ENCODE measurements at regions not wholly inside any gene's neighbourhood (a gene's known extent, or its start where the extent isn't known, plus 50 kb on each side); places are given as distances from the start of the nearest gene placed in this dataset.

DNA sequence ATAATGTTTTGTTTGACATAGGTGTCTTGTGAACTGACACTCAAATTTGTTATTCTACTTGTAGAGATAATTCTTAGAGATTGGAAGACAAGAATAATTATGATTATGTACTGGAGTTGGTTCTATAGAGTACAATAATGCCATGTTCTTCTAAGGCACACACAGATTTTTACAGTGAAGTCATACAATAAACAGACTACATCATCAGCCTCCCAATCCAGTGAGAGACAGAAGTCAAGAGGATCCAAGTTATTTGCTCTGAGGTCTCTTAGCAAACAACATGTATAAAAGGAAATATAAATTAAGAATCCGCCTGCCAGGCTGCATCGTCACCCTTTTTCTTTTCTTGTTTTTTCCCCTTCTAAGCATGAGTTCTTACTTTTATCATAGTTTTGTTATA is 613.5 kb upstream of the SETBP1 start:
- no peak for TF ChIP-seq POLR2A (IDR thresholded peaks at IDR 0.05)
- TF ChIP-seq, protein P1, sequence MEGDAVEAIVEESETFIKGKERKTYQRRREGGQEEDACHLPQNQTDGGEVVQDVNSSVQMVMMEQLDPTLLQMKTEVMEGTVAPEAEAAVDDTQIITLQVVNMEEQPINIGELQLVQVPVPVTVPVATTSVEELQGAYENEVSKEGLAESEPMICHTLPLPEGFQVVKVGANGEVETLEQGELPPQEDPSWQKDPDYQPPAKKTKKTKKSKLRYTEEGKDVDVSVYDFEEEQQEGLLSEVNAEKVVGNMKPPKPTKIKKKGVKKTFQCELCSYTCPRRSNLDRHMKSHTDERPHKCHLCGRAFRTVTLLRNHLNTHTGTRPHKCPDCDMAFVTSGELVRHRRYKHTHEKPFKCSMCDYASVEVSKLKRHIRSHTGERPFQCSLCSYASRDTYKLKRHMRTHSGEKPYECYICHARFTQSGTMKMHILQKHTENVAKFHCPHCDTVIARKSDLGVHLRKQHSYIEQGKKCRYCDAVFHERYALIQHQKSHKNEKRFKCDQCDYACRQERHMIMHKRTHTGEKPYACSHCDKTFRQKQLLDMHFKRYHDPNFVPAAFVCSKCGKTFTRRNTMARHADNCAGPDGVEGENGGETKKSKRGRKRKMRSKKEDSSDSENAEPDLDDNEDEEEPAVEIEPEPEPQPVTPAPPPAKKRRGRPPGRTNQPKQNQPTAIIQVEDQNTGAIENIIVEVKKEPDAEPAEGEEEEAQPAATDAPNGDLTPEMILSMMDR (IDR thresholded peaks at IDR 0.05), result no peak
